ENCODE measurements at regions not wholly inside any gene's neighbourhood (a gene's known extent, or its start where the extent isn't known, plus 50 kb on each side); places are given as distances from the start of the nearest gene placed in this dataset.

GRCh38 chr11:20251496-20251895, 91.2 kb upstream of the DBX1 start:
- in situ Hi-C loops (cut with HindIII; ENCODE audit: low sequenced_read_pairs): loop anchor here (25.0 kb wide), 1 partner anchor 111 kb away; the partner anchor contains the start of gene HTATIP2

- in situ Hi-C loops (cut with HindIII; ENCODE audit: low sequenced_read_pairs): loop anchor here (25.0 kb wide), 1 partner anchor 112 kb away; the partner anchor contains the start of gene HTATIP2
These were observed 90.5 kb upstream of the DBX1 start for GRCh38 chr11:20250644-20251247.

- in situ Hi-C loops (cut with HindIII; ENCODE audit: low sequenced_read_pairs): loop anchor here (25.0 kb wide), 1 partner anchor 113 kb away; the partner anchor contains the start of gene HTATIP2
These were observed 89.5 kb upstream of the DBX1 start for GRCh38 chr11:20249796-20250195.

GRCh38 chr11:20249378-20249777, 89.1 kb upstream of the DBX1 start:
- in situ Hi-C loops (cut with HindIII; ENCODE audit: low sequenced_read_pairs): no loop called here

GRCh38 chr11:20248871-20249270, 88.6 kb upstream of the DBX1 start:
- in situ Hi-C loops (cut with HindIII; ENCODE audit: low sequenced_read_pairs): no loop called here

GRCh38 chr11:20248121-20248772, 88.0 kb upstream of the DBX1 start:
- in situ Hi-C loops (cut with HindIII; ENCODE audit: low sequenced_read_pairs): no loop called here

GRCh38 chr11:20247591-20248007, 87.3 kb upstream of the DBX1 start:
- in situ Hi-C loops (cut with HindIII; ENCODE audit: low sequenced_read_pairs): no loop called here

GRCh38 chr11:20243974-20244373, 83.7 kb upstream of the DBX1 start:
- in situ Hi-C loops (cut with HindIII; ENCODE audit: low sequenced_read_pairs): loop anchor here (5.0 kb wide), 1 partner anchor 52 kb away; no protein-coding TSS in a partner anchor

- in situ Hi-C loops (cut with HindIII; ENCODE audit: low sequenced_read_pairs): no loop called here
These were observed 78.4 kb upstream of the DBX1 start for GRCh38 chr11:20238712-20239111.

- in situ Hi-C loops (cut with HindIII; ENCODE audit: low sequenced_read_pairs): no loop called here
These were observed 74.9 kb upstream of the DBX1 start for GRCh38 chr11:20235164-20235563.

- in situ Hi-C loops (cut with HindIII; ENCODE audit: low sequenced_read_pairs): no loop called here
These were observed 67.4 kb upstream of the DBX1 start for GRCh38 chr11:20227631-20228030.

- in situ Hi-C loops (cut with HindIII; ENCODE audit: low sequenced_read_pairs): no loop called here
These were observed 66.7 kb upstream of the DBX1 start for GRCh38 chr11:20226933-20227332.

- in situ Hi-C loops (cut with HindIII; ENCODE audit: low sequenced_read_pairs): no loop called here
These were observed 61.3 kb upstream of the DBX1 start for GRCh38 chr11:20221566-20221965.

GRCh38 chr11:20213790-20214189, 53.5 kb upstream of the DBX1 start:
- in situ Hi-C loops (cut with HindIII; ENCODE audit: low sequenced_read_pairs): no loop called here

GRCh38 chr11:20211691-20212090, 51.4 kb upstream of the DBX1 start:
- in situ Hi-C loops (cut with HindIII; ENCODE audit: low sequenced_read_pairs): no loop called here
